Stimulated activated CD8-positive, alpha-beta memory T cell treated with anti-CD3 and anti-CD28 coated beads, Interleukin-7, amount 100 ng/mL, for 1 hour (primary cell): ENCODE measurements at regions not wholly inside any gene's neighbourhood (a gene's known extent, or its start where the extent isn't known, plus 50 kb on each side); places are given as distances from the start of the nearest gene placed in this dataset.

Source experiments
- DNase-seq, 2 donors: peaks; one replicate each; pipeline ENCODE4 v3.0.0-alpha.2; 2020; ENCODE audit warnings: low read depth in 2 of 2

GRCh38 chr14:94682736-94683135, 70.5 kb downstream of the SERPINA3 start:
- DNase-seq: no peak

GRCh38 chr14:94682061-94682516, 69.9 kb downstream of the SERPINA3 start:
- DNase-seq: no peak

GRCh38 chr14:94681300-94682060, 69.3 kb downstream of the SERPINA3 start:
- no peak for DNase-seq

- no peak for DNase-seq
Observed at GRCh38 chr14:94680862-94681288, 68.7 kb downstream of the SERPINA3 start.

- no peak for DNase-seq
Observed at GRCh38 chr14:94679937-94680861, 68.0 kb downstream of the SERPINA3 start.

- no peak for DNase-seq
Observed at GRCh38 chr14:94679106-94679810, 67.1 kb downstream of the SERPINA3 start.

- no peak for DNase-seq
Observed at GRCh38 chr14:94677747-94678146, 65.6 kb downstream of the SERPINA3 start.

- DNase-seq: no peak
Observed at GRCh38 chr14:94677213-94677612, 65.0 kb downstream of the SERPINA3 start.

- no peak for DNase-seq
Observed at GRCh38 chr14:94676495-94677185, 64.4 kb downstream of the SERPINA3 start.

- no peak for DNase-seq
Observed at GRCh38 chr14:94675036-94675435, 62.8 kb downstream of the SERPINA3 start.

GRCh38 chr14:94673781-94674231, 61.6 kb downstream of the SERPINA3 start:
- no peak for DNase-seq
